ENCODE measurements at regions not wholly inside any gene's neighbourhood (a gene's known extent, or its start where the extent isn't known, plus 50 kb on each side); places are given as distances from the start of the nearest gene placed in this dataset.

GRCh38 chr2:171227066-171227782, 66.5 kb upstream of the TLK1 start:
- no peaks in the 10 kb centered on the region for H3K4me1 ChIP-seq (ENCODE audit: control insufficient read depth in 1 of 2, insufficient read depth in 2 of 2, low read length in 2 of 2)
- no peaks in the 10 kb centered on the region for H3K79me2 ChIP-seq (ENCODE audit: insufficient read depth, low read length)
- H3K4me3 Mint-ChIP-seq: no peak overlapping the region
- peaks cover 0 to 7% (median 2%) of the 10 kb centered on the region in 7 donors for H3K9me3 Mint-ChIP-seq
- H3K4me1 Mint-ChIP-seq: no peaks in the 10 kb centered on the region
- H3K4me2 ChIP-seq (replicated peaks; ENCODE audit: extremely low read depth, low read length, poor library complexity, severe bottlenecking): no peak overlapping the region
- H3K27me3 Mint-ChIP-seq (ENCODE audit: low read depth in 3 of 3): peaks cover 0 to 3% (median 0%) of the 10 kb centered on the region in 3 donors
- 100% methylated on average over 1 of the region's 2 CpGs for WGBS (ENCODE audit: insufficient coverage)
- H3K27ac ChIP-seq (ENCODE audit: low read depth in 1 of 2, low read length in 2 of 2): no peak overlapping the region
- H3K36me3 Mint-ChIP-seq: no peaks in the 10 kb centered on the region
- H2AFZ ChIP-seq (ENCODE audit: insufficient read depth, low read depth, low read length, poor library complexity, severe bottlenecking): no peak overlapping the region
- no peaks in the 10 kb centered on the region for H3K27me3 ChIP-seq (ENCODE audit: control insufficient read depth in 2 of 2, insufficient read depth in 2 of 2, low read length in 2 of 2)
- H3K36me3 ChIP-seq (replicated peaks in 1 of 2; ENCODE audit: control insufficient read depth in 1 of 2, insufficient read depth in 2 of 2, low read length in 2 of 2): no peaks in the 10 kb centered on the region
- no peaks in the 10 kb centered on the region for H4K20me1 ChIP-seq (ENCODE audit: insufficient read depth, low read length)
- H3K9me3 ChIP-seq (replicated peaks in 1 of 2; ENCODE audit: control insufficient read depth in 1 of 2, insufficient read depth in 1 of 2, low read length in 2 of 2): no peaks in the 10 kb centered on the region
- no peak for TF ChIP-seq CTCF (IDR thresholded peaks at IDR 0.05)
- no peak overlapping the region for H3K27ac Mint-ChIP-seq
- H3K4me3 ChIP-seq (replicated peaks in 1 of 3; ENCODE audit: low read depth in 2 of 3, low read length in 3 of 3): no peak overlapping the region
- no peak for DNase-seq
- H3K9ac ChIP-seq (ENCODE audit: insufficient read depth, low read length, poor library complexity, severe bottlenecking): no peak overlapping the region
- intact Hi-C loops (cut with micrococcal nuclease): no loop called here

- peaks cover 0 to 3% (median 0%) of the 10 kb centered on the region in 3 donors for H3K27me3 Mint-ChIP-seq (ENCODE audit: low read depth in 3 of 3)
- DNase-seq: no peak
- no peak overlapping the region for H2AFZ ChIP-seq (ENCODE audit: insufficient read depth, low read depth, low read length, poor library complexity, severe bottlenecking)
- no peak overlapping the region for H3K27ac ChIP-seq (ENCODE audit: low read depth in 1 of 2, low read length in 2 of 2)
- H4K20me1 ChIP-seq (ENCODE audit: insufficient read depth, low read length): no peaks in the 10 kb centered on the region
- H3K27ac Mint-ChIP-seq: no peak overlapping the region
- H3K36me3 Mint-ChIP-seq: no peaks in the 10 kb centered on the region
- no peak overlapping the region for H3K9ac ChIP-seq (ENCODE audit: insufficient read depth, low read length, poor library complexity, severe bottlenecking)
- H3K4me3 ChIP-seq (replicated peaks in 1 of 3; ENCODE audit: low read depth in 2 of 3, low read length in 3 of 3): no peak overlapping the region
- intact Hi-C loops (cut with micrococcal nuclease): no loop called here
- no peaks in the 10 kb centered on the region for H3K4me1 Mint-ChIP-seq
- no peaks in the 10 kb centered on the region for H3K27me3 ChIP-seq (ENCODE audit: control insufficient read depth in 2 of 2, insufficient read depth in 2 of 2, low read length in 2 of 2)
- no peak overlapping the region for H3K4me3 Mint-ChIP-seq
- H3K4me2 ChIP-seq (replicated peaks; ENCODE audit: extremely low read depth, low read length, poor library complexity, severe bottlenecking): no peak overlapping the region
- no peaks in the 10 kb centered on the region for H3K4me1 ChIP-seq (ENCODE audit: control insufficient read depth in 1 of 2, insufficient read depth in 2 of 2, low read length in 2 of 2)
- no peak for TF ChIP-seq CTCF (IDR thresholded peaks at IDR 0.05)
- H3K79me2 ChIP-seq (ENCODE audit: insufficient read depth, low read length): no peaks in the 10 kb centered on the region
- H3K36me3 ChIP-seq (replicated peaks in 1 of 2; ENCODE audit: control insufficient read depth in 1 of 2, insufficient read depth in 2 of 2, low read length in 2 of 2): no peaks in the 10 kb centered on the region
- peaks cover 0 to 7% (median 2%) of the 10 kb centered on the region in 7 donors for H3K9me3 Mint-ChIP-seq
- no peaks in the 10 kb centered on the region for H3K9me3 ChIP-seq (replicated peaks in 1 of 2; ENCODE audit: control insufficient read depth in 1 of 2, insufficient read depth in 1 of 2, low read length in 2 of 2)
These were observed 65.8 kb upstream of the TLK1 start for GRCh38 chr2:171226461-171226860.

Measured in CD14-positive monocyte (primary cell).